SK-N-SH treated with all-trans-retinoic acid at 6 μM for 48 hours (cell line): ENCODE measurements at regions not wholly inside any gene's neighbourhood (a gene's known extent, or its start where the extent isn't known, plus 50 kb on each side); places are given as distances from the start of the nearest gene placed in this dataset.

Experiments
- ATAC-seq: fragments of 200-7000 bp; cut with Tn5 transposase; 3 replicates; pipeline ENCODE4 v1.9.1; 2020; ENCODE audit warnings: mild to moderate bottlenecking, moderate library complexity
- ARNTL ChIP-seq: fragments of 450-650 bp; formaldehyde crosslinking; IDR thresholded peaks from 2 replicates; pipeline ENCODE4 v1.5.0; 2020; ENCODE audit warnings: low read depth, mild to moderate bottlenecking, moderate library complexity, borderline replicate concordance
- BACH2 ChIP-seq: fragments of 250-450 bp; sonication (Bioruptor Pico); IDR thresholded peaks from 2 replicates; pipeline ENCODE4 v1.9.0; 2021; ENCODE audit warnings: mild to moderate bottlenecking, borderline replicate concordance
- CSDC2 ChIP-seq: fragments of 250-450 bp; sonication (Bioruptor Pico); IDR thresholded peaks from 2 replicates; pipeline ENCODE4 v1.5.0; 2020; ENCODE audit warnings: mild to moderate bottlenecking, moderate library complexity
- ESRRG ChIP-seq: fragments of 250-450 bp; sonication (Bioruptor Pico); IDR thresholded peaks from 2 replicates; pipeline ENCODE4 v1.6.1; 2021; ENCODE audit warnings: mild to moderate bottlenecking
- GLIS3 ChIP-seq: fragments of 250-450 bp; sonication (Bioruptor Pico); IDR thresholded peaks from 2 replicates; pipeline ENCODE4 v1.5.0; 2020; ENCODE audit warnings: mild to moderate bottlenecking, moderate library complexity
- OSR1 ChIP-seq: fragments of 250-450 bp; sonication (Bioruptor Pico); IDR thresholded peaks from 2 replicates; pipeline ENCODE4 v1.8.0; 2022; ENCODE audit warnings: moderate library complexity, mild to moderate bottlenecking, inconsistent platforms
- POU6F1 ChIP-seq: fragments of 250-450 bp; sonication (Bioruptor Pico); IDR thresholded peaks from 2 replicates; pipeline ENCODE4 v1.8.0; 2021; ENCODE audit warnings: low read depth, mild to moderate bottlenecking, moderate library complexity, borderline replicate concordance
- PPARA ChIP-seq: fragments of 250-450 bp; sonication (Bioruptor Pico); IDR thresholded peaks from 2 replicates; pipeline ENCODE4 v1.5.0; 2020; ENCODE audit warnings: mild to moderate bottlenecking, borderline replicate concordance
- RARB ChIP-seq: fragments of 250-450 bp; sonication (Bioruptor Pico); IDR thresholded peaks from 2 replicates; pipeline ENCODE4 v1.8.0; 2021; ENCODE audit warnings: mild to moderate bottlenecking, moderate library complexity
- TCF4 ChIP-seq: fragments of 250-450 bp; sonication (Bioruptor Pico); IDR thresholded peaks from 2 replicates; pipeline ENCODE4 v1.8.0; 2021; ENCODE audit warnings: mild to moderate bottlenecking, moderate library complexity, borderline replicate concordance
- TOX ChIP-seq: fragments of 250-450 bp; sonication (Bioruptor Pico); IDR thresholded peaks from 2 replicates; pipeline ENCODE4 v1.8.0; 2021; ENCODE audit warnings: mild to moderate bottlenecking, moderate library complexity, borderline replicate concordance
- TSHZ2 ChIP-seq: fragments of 250-450 bp; sonication (Bioruptor Pico); IDR thresholded peaks from 2 replicates; pipeline ENCODE4 v1.5.0; 2020; ENCODE audit warnings: mild to moderate bottlenecking, moderate library complexity
- ZC3H10 ChIP-seq: fragments of 250-450 bp; sonication (Bioruptor Pico); IDR thresholded peaks from 2 replicates; pipeline ENCODE4 v1.5.1; 2021; ENCODE audit warnings: mild to moderate bottlenecking, moderate library complexity
- ZFP3 ChIP-seq: fragments of 250-450 bp; sonication (Bioruptor Pico); IDR thresholded peaks from 2 replicates; pipeline ENCODE4 v1.5.0; 2020; ENCODE audit warnings: mild to moderate bottlenecking, moderate library complexity
- ZFP30 ChIP-seq: fragments of 450-650 bp; formaldehyde crosslinking; IDR thresholded peaks from 2 replicates; pipeline ENCODE4 v1.5.0; 2022; ENCODE audit warnings: mild to moderate bottlenecking, moderate library complexity
- ZNF70 ChIP-seq: fragments of 450-650 bp; formaldehyde crosslinking; IDR thresholded peaks from 2 replicates; pipeline ENCODE4 v1.5.0; 2020; ENCODE audit warnings: mild to moderate bottlenecking, moderate library complexity
- ZNF8 ChIP-seq: fragments of 450-650 bp; formaldehyde crosslinking; IDR thresholded peaks from 2 replicates; pipeline ENCODE4 v1.5.0; 2020; ENCODE audit warnings: mild to moderate bottlenecking, moderate library complexity
- TF ChIP-seq, protein P1 (sequence below): fragments of 250-450 bp; sonication (Bioruptor Pico); IDR thresholded peaks from 2 replicates; pipeline ENCODE4 v1.5.1; 2021; ENCODE audit warnings: mild to moderate bottlenecking, moderate library complexity
- TF ChIP-seq, protein P2 (sequence below): fragments of 250-450 bp; sonication (Bioruptor Pico); IDR thresholded peaks from 2 replicates; pipeline ENCODE4 v1.5.1; 2020; ENCODE audit warnings: low read depth, mild to moderate bottlenecking, moderate library complexity

DNA sequence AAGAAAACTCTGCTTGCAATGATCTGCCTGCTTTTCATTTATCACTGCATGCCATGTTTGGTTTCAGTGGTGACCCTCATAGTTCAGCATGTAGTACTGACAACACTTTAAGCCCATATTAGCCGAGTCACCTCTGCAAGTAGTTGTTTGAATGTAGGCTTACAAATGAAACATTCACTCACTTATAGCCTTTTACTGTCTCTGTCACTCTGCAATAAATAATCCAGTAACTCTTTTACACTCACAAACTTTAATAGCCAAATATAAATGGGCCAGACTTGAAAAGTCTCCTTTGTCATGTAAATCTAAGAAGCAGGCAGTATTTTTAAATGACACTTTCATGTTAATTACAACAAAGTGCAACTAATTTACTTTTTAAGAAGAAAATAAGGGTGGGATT lies 1460.0 kb upstream of the ADGRB3 start:
- TF ChIP-seq, protein P1, sequence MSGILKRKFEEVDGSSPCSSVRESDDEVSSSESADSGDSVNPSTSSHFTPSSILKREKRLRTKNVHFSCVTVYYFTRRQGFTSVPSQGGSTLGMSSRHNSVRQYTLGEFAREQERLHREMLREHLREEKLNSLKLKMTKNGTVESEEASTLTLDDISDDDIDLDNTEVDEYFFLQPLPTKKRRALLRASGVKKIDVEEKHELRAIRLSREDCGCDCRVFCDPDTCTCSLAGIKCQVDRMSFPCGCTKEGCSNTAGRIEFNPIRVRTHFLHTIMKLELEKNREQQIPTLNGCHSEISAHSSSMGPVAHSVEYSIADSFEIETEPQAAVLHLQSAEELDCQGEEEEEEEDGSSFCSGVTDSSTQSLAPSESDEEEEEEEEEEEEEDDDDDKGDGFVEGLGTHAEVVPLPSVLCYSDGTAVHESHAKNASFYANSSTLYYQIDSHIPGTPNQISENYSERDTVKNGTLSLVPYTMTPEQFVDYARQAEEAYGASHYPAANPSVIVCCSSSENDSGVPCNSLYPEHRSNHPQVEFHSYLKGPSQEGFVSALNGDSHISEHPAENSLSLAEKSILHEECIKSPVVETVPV (CRISPR knock-in tag), result no peak
- TF ChIP-seq TSHZ2 (CRISPR knock-in tag) (no peak), POU6F1 (CRISPR knock-in tag) (no peak), ARNTL (CRISPR knock-in tag) (no peak), RARB (no peak), TCF4 (CRISPR knock-in tag) (no peak), ZC3H10 (no peak), ZFP30 (CRISPR knock-in tag) (no peak), ZNF70 (CRISPR knock-in tag) (no peak), TOX (CRISPR knock-in tag) (no peak), GLIS3 (CRISPR knock-in tag) (no peak), PPARA (CRISPR knock-in tag) (no peak), ZNF8 (CRISPR knock-in tag) (no peak), OSR1 (CRISPR knock-in tag) (no peak), ESRRG (CRISPR knock-in tag) (no peak), CSDC2 (CRISPR knock-in tag) (no peak)
- TF ChIP-seq, protein P2, sequence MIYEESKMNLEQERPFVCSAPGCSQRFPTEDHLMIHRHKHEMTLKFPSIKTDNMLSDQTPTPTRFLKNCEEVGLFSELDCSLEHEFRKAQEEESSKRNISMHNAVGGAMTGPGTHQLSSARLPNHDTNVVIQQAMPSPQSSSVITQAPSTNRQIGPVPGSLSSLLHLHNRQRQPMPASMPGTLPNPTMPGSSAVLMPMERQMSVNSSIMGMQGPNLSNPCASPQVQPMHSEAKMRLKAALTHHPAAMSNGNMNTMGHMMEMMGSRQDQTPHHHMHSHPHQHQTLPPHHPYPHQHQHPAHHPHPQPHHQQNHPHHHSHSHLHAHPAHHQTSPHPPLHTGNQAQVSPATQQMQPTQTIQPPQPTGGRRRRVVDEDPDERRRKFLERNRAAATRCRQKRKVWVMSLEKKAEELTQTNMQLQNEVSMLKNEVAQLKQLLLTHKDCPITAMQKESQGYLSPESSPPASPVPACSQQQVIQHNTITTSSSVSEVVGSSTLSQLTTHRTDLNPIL, result no peak

DNA sequence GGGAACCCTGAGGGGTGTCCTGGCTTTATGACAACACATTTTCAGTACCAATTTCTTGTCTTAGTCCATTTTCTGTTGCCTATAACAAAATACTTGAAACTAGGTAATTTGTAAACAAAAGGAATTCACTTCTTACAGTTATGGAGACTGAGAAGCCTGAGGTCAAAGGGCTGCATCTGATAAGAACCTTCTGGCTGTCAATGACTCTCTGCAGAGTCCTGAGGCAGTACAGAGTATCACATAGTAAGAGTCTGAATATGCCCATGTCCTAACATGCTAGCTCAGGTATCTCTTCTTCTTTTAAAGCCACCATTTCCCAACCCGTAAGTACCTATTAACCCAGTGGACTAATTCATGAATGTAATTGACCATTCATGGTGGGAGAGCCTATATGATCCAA lies 1458.6 kb upstream of the EYS start:
- TF ChIP-seq, protein P1 (CRISPR knock-in tag), result no peak
- no peak for TF ChIP-seq TSHZ2 (CRISPR knock-in tag)
- TF ChIP-seq ZFP30 (CRISPR knock-in tag), result no peak
- TF ChIP-seq ARNTL (CRISPR knock-in tag), result no peak
- TF ChIP-seq POU6F1 (CRISPR knock-in tag), result no peak
- TF ChIP-seq, protein P2, result no peak
- TF ChIP-seq OSR1 (CRISPR knock-in tag), result no peak
- no peak for TF ChIP-seq TOX (CRISPR knock-in tag)
- TF ChIP-seq ZC3H10, result no peak
- no peak for TF ChIP-seq ZFP3 (CRISPR knock-in tag)
- no peak for TF ChIP-seq BACH2 (CRISPR knock-in tag)
- no peak for TF ChIP-seq RARB
- no peak for ATAC-seq

More for the DNA sequence above, 1460.0 kb upstream of the ADGRB3 start:
- ATAC-seq, result no peak
